Daoy (cell line): ENCODE measurements at regions not wholly inside any gene's neighbourhood (a gene's known extent, or its start where the extent isn't known, plus 50 kb on each side); places are given as distances from the start of the nearest gene placed in this dataset.

Experiments used
- DNase-seq: peaks from one replicate; pipeline ENCODE4 v3.0.0-alpha.2; 2015; ENCODE audit warnings: low read depth

- peak; percentile 88 for DNase-seq
These were observed 176.0 kb downstream of the ACKR3 start for GRCh38 chr2:236745420-236746210.

- no peak for DNase-seq
These were observed 177.2 kb downstream of the ACKR3 start for GRCh38 chr2:236746833-236747232.

- no peak for DNase-seq
These were observed 177.8 kb downstream of the ACKR3 start for GRCh38 chr2:236747426-236747825.

- DNase-seq: no peak
These were observed 178.3 kb downstream of the ACKR3 start for GRCh38 chr2:236747925-236748324.

- DNase-seq: no peak
These were observed 178.8 kb downstream of the ACKR3 start for GRCh38 chr2:236748385-236748784.

GRCh38 chr2:236748801-236749200 is 179.2 kb downstream of the ACKR3 start:
- DNase-seq: peak; percentile 35

GRCh38 chr2:236749346-236749745 is 179.7 kb downstream of the ACKR3 start:
- DNase-seq: peak; percentile 89

- no peak for DNase-seq
These were observed 182.5 kb downstream of the ACKR3 start for GRCh38 chr2:236752096-236752495.

GRCh38 chr2:236753606-236754270 is 184.1 kb downstream of the ACKR3 start:
- no peak for DNase-seq

GRCh38 chr2:236754271-236754944 is 184.8 kb downstream of the ACKR3 start:
- DNase-seq: no peak

- DNase-seq: no peak
These were observed 185.7 kb downstream of the ACKR3 start for GRCh38 chr2:236755278-236755840.

GRCh38 chr2:236758406-236758805 is 188.8 kb downstream of the ACKR3 start:
- no peak for DNase-seq

GRCh38 chr2:236760246-236760645 is 190.6 kb downstream of the ACKR3 start:
- no peak for DNase-seq

- no peak for DNase-seq
These were observed 191.7 kb downstream of the ACKR3 start for GRCh38 chr2:236761358-236761757.

GRCh38 chr2:236762628-236763027 is 193.0 kb downstream of the ACKR3 start:
- DNase-seq: no peak

- no peak for DNase-seq
These were observed 194.2 kb downstream of the ACKR3 start for GRCh38 chr2:236763857-236764256.

- no peak for DNase-seq
These were observed 195.1 kb downstream of the ACKR3 start for GRCh38 chr2:236764716-236765115.

- no peak for DNase-seq
These were observed 195.9 kb downstream of the ACKR3 start for GRCh38 chr2:236765478-236765877.

- no peak for DNase-seq
These were observed 197.2 kb downstream of the ACKR3 start for GRCh38 chr2:236766850-236767249.

- DNase-seq: no peak
These were observed 198.3 kb downstream of the ACKR3 start for GRCh38 chr2:236767941-236768340.

- peak; percentile 68 for DNase-seq
These were observed 198.9 kb downstream of the ACKR3 start for GRCh38 chr2:236768393-236769140.
